PFSK-1 (cell line): ENCODE measurements at regions not wholly inside any gene's neighbourhood (a gene's known extent, or its start where the extent isn't known, plus 50 kb on each side); places are given as distances from the start of the nearest gene placed in this dataset.

ENCODE experiments used
- FOXP2 ChIP-seq: optimal IDR thresholded peaks from 2 replicates; pipeline ENCODE3; 2011; ENCODE audit warnings: borderline replicate concordance, control low read depth, inconsistent platforms; ENCODE audit not compliant: insufficient read depth; ENCODE audit errors: extremely low read length, extremely low read depth
- POLR2AphosphoS5 ChIP-seq: IDR thresholded peaks from 2 replicates; pipeline ENCODE4 v1.6.1; 2012; ENCODE audit warnings: low read depth, mild to moderate bottlenecking, control low read depth, low read length, moderate library complexity
- SIN3A ChIP-seq: IDR thresholded peaks from 2 replicates; pipeline ENCODE4 v1.6.1; 2012; ENCODE audit warnings: mild to moderate bottlenecking, low read length, moderate library complexity, borderline replicate concordance; ENCODE audit not compliant: insufficient read depth
- TAF1 ChIP-seq: IDR thresholded peaks from 2 replicates; pipeline ENCODE4 v1.6.1; 2012; ENCODE audit warnings: low read length, control low read depth, borderline replicate concordance; ENCODE audit not compliant: insufficient read depth
- TF ChIP-seq, protein P1 (sequence below), 2 experiments: IDR thresholded peaks; 2 replicates each; pipeline versions ENCODE4 v1.6.1 to v1.8.0; 2011 to 2012; ENCODE audit warnings: low read depth in 2 of 2, low read length in 2 of 2, control low read depth in 1 of 2, inconsistent platforms in 1 of 2, mild to moderate bottlenecking in 1 of 2, moderate library complexity in 1 of 2; ENCODE audit not compliant: insufficient read depth in 1 of 2

DNA sequence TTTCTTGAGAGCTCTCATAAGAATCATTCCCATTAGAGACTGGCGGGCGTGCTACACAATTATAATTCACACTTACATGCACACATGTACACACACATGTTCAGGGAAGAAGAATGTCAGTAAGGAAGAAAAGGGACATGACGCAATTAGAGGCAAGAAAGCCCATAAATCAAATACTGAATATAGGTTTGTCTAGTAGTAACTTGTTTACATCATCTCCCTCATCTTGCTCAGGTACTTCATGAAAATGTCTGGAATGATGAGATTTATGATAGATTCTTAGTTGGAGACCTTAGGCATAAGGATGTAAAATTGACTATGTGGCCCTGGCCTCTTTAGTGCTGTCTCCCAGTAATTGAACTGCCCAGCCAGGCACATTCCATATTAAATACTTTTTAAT lies 628.0 kb upstream of the PCDH20 start:
- TF ChIP-seq, protein P1, sequence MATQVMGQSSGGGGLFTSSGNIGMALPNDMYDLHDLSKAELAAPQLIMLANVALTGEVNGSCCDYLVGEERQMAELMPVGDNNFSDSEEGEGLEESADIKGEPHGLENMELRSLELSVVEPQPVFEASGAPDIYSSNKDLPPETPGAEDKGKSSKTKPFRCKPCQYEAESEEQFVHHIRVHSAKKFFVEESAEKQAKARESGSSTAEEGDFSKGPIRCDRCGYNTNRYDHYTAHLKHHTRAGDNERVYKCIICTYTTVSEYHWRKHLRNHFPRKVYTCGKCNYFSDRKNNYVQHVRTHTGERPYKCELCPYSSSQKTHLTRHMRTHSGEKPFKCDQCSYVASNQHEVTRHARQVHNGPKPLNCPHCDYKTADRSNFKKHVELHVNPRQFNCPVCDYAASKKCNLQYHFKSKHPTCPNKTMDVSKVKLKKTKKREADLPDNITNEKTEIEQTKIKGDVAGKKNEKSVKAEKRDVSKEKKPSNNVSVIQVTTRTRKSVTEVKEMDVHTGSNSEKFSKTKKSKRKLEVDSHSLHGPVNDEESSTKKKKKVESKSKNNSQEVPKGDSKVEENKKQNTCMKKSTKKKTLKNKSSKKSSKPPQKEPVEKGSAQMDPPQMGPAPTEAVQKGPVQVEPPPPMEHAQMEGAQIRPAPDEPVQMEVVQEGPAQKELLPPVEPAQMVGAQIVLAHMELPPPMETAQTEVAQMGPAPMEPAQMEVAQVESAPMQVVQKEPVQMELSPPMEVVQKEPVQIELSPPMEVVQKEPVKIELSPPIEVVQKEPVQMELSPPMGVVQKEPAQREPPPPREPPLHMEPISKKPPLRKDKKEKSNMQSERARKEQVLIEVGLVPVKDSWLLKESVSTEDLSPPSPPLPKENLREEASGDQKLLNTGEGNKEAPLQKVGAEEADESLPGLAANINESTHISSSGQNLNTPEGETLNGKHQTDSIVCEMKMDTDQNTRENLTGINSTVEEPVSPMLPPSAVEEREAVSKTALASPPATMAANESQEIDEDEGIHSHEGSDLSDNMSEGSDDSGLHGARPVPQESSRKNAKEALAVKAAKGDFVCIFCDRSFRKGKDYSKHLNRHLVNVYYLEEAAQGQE (IDR thresholded peaks at IDR 0.05; ENCODE audit: insufficient read depth in 1 of 2, low read depth in 2 of 2, low read length in 2 of 2), result no peak
- TF ChIP-seq POLR2AphosphoS5 (no peak), FOXP2 (no peak), SIN3A (no peak), TAF1 (no peak)

GRCh38 chr13:62040806-62041205 lies 625.2 kb upstream of the PCDH20 start:
- TF ChIP-seq POLR2AphosphoS5 (no peak), FOXP2 (no peak), SIN3A (no peak), TAF1 (no peak)
- TF ChIP-seq, protein P1 (IDR thresholded peaks at IDR 0.05; ENCODE audit: insufficient read depth in 1 of 2, low read depth in 2 of 2, low read length in 2 of 2), result no peak

GRCh38 chr13:62040078-62040477 lies 624.4 kb upstream of the PCDH20 start:
- TF ChIP-seq POLR2AphosphoS5, result no peak
- TF ChIP-seq FOXP2, result no peak
- TF ChIP-seq, protein P1 (IDR thresholded peaks at IDR 0.05; ENCODE audit: insufficient read depth in 1 of 2, low read depth in 2 of 2, low read length in 2 of 2), result no peak
- TF ChIP-seq TAF1, result no peak
- TF ChIP-seq SIN3A, result no peak

DNA sequence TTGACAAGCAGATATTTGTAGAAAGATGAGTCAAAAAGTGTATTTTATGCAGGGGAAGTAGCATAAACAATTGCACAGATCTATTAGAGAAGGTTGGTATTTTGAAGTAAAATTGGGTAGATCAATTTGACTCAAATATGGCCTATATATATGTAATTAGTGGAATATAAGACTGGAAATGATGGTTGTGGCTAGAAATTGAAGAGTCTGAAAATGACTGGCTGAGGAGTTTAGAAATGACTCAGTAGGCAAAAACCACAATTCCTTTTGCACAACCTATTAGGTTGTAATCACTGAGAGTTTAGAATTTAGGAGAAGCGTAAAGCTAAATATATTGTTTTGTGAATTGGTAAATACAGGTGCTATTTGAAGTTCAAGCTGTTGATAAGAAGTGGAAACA lies 622.6 kb upstream of the PCDH20 start:
- TF ChIP-seq FOXP2 (no peak), TAF1 (no peak), SIN3A (no peak), POLR2AphosphoS5 (no peak)
- TF ChIP-seq, protein P1 (IDR thresholded peaks at IDR 0.05; ENCODE audit: insufficient read depth in 1 of 2, low read depth in 2 of 2, low read length in 2 of 2), result no peak

DNA sequence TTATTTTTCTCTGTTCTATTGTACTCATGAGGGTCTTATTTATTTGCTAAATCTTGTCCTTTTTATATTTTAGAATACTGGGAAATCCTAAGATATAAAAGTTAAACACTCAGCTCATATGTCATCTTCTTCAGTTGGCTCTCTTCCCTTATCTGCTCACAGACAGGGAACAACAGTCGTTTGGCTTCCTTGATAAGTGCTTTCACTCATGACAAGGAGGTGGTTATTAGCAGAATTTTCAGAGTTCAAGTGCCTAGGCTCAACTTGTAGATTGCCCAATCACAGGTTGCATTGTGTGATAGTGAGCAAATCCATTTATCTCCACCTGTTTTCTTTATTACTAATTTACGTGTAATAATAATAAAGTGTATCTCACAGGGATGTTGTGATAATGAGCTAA lies 620.3 kb upstream of the PCDH20 start:
- TF ChIP-seq TAF1 (no peak), POLR2AphosphoS5 (no peak), FOXP2 (no peak), SIN3A (no peak)
- TF ChIP-seq, protein P1 (IDR thresholded peaks at IDR 0.05; ENCODE audit: insufficient read depth in 1 of 2, low read depth in 2 of 2, low read length in 2 of 2), result no peak
